Ovary (tissue), 7 donors: ENCODE measurements at regions not wholly inside any gene's neighbourhood (a gene's known extent, or its start where the extent isn't known, plus 50 kb on each side); places are given as distances from the start of the nearest gene placed in this dataset.

Source experiments
- DNase-seq, 5 donors: peaks; one replicate each; pipeline ENCODE4 v3.0.0-alpha.2; 2019 to 2020
- H3K27ac ChIP-seq, 2 donors: fragments of 200-600 bp; one replicate each; pipeline versions ENCODE4 v1.5.1 to v1.8.0; 2019 to 2022
- H3K27me3 ChIP-seq: fragments of 200-600 bp; one replicate; pipeline ENCODE4 v1.8.0; 2022
- H3K36me3 ChIP-seq: fragments of 200-600 bp; sonication (generic); one replicate; pipeline ENCODE4 v1.5.1; 2019
- H3K4me1 ChIP-seq: one replicate; pipeline ENCODE4 v1.8.1; 2013; ENCODE audit warnings: mild to moderate bottlenecking, moderate library complexity; ENCODE audit not compliant: insufficient read depth
- H3K4me3 ChIP-seq: fragments of 200-600 bp; sonication (generic); one replicate; pipeline ENCODE4 v1.5.1; 2017
- H3K9me3 ChIP-seq, 2 donors: fragments of 200-600 bp in 1 of 2; sonication (generic) in 1 of 2; one replicate each; pipeline versions ENCODE4 v1.5.1 to v1.8.1; 2013 to 2019; ENCODE audit warnings: mild to moderate bottlenecking in 1 of 2, moderate library complexity in 1 of 2
- EP300 ChIP-seq: sonication (generic); formaldehyde crosslinking; IDR thresholded peaks from one replicate; pipeline ENCODE4 v1.6.1; 2017; ENCODE audit warnings: antibody characterized with exemption
- POLR2A ChIP-seq: fragments of 450-650 bp; IDR thresholded peaks from one replicate; pipeline ENCODE4 v1.6.1; 2017; ENCODE audit warnings: antibody characterized with exemption, mild to moderate bottlenecking, moderate library complexity
- WGBS, 3 donors: extraction: QIAGEN DNeasy Blood & Tissue Kit in 1 of 3; methylation state at CpG; one replicate each; pipeline versions ENCODE4 v1.1.5 to v1.1.7; 2013 to 2017; 5-methylcytosine and 5-hydroxymethylcytosine counted together
- intact Hi-C, 4 donors: fragments of 100-400 bp; cut with DNase I; formaldehyde crosslinking; loops; one replicate each; pipeline versions ENCODE4 v1.11.0 to v1.15.1; 2022 to 2023
- TF ChIP-seq, protein P1 (sequence below), 3 donors: fragments of 450-650 bp in 2 of 3; fragments of 200-600 bp in 1 of 3; IDR thresholded peaks; one replicate each; pipeline versions ENCODE4 v1.5.1 to v1.8.0; 2016 to 2022; ENCODE audit warnings: antibody characterized with exemption in 3 of 3, mild to moderate bottlenecking in 1 of 3
- donor health status: DM: no; HTN: no; CAD: no; lungs with moderate emphysema.
- donor health status: DM: no; HTN: no; CAD: no.
- donor health status: Bipolar disorder and iron deficiency.
- donor health status: DM: no; HTN: no; CAD: no.
- donor health status: DM: yes; HTN: yes; CAD: no.

DNA sequence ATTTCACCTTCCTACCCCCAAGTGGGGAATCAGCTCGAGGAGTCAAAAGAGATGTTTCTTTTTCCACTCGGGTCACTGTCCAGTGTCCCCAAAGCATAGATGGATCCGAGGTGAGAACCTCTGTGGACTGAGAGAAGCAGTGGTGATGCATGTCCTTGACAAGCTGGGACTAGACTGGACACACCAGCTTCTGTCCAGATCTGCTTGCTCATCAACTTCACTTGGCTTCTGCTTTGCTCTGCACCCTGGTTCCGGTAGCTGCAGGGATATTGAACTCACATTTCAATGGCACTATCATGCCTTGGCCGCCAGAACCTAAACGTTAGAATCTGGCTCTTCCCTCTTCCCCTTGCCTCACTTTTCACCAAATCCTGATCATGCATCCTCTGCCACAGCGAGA is 50.3 kb upstream of the CXCL12 start:
- DNase-seq: no peak
- WGBS, 3 donors: 81 to 87% (median 87%) methylated on average over 7 of the region's 7 CpGs

DNA sequence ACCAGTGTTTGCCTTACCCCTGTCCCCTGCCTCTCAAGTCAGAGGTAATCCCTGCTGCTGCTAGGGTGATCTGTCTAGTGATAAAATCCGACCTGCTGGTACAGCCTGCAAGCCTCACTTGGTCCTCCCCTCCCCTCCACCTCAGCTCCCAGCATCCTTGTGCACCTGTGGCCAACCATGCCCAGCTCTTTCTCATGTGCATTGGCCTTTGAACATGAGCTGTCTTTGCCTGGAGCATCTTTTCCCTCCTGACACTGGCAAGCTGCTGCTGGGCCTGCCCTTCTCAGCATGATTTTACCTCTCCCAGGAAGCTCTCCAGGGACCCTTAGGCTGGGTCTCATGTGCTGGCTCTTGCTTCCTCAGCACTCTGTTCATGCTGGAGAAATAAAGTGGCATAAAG is 51.3 kb upstream of the CXCL12 start:
- intact Hi-C loops: no loop called here
- H3K27me3 ChIP-seq: no peaks in the 10 kb centered on the region
- H3K4me3 ChIP-seq: no peak overlapping the region
- 42 to 69% (median 47%) methylated on average over 1 of the region's 1 CpG for WGBS, 3 donors
- no peaks in the 10 kb centered on the region for H3K36me3 ChIP-seq
- DNase-seq: no peak
- TF ChIP-seq POLR2A (no peak), EP300 (no peak)
- TF ChIP-seq, protein P1, sequence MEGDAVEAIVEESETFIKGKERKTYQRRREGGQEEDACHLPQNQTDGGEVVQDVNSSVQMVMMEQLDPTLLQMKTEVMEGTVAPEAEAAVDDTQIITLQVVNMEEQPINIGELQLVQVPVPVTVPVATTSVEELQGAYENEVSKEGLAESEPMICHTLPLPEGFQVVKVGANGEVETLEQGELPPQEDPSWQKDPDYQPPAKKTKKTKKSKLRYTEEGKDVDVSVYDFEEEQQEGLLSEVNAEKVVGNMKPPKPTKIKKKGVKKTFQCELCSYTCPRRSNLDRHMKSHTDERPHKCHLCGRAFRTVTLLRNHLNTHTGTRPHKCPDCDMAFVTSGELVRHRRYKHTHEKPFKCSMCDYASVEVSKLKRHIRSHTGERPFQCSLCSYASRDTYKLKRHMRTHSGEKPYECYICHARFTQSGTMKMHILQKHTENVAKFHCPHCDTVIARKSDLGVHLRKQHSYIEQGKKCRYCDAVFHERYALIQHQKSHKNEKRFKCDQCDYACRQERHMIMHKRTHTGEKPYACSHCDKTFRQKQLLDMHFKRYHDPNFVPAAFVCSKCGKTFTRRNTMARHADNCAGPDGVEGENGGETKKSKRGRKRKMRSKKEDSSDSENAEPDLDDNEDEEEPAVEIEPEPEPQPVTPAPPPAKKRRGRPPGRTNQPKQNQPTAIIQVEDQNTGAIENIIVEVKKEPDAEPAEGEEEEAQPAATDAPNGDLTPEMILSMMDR (IDR thresholded peaks at IDR 0.05): no peak
- H3K9me3 ChIP-seq: no peaks in the 10 kb centered on the region
- no peaks in the 10 kb centered on the region for H3K4me1 ChIP-seq
- no peak overlapping the region for H3K27ac ChIP-seq

More for the DNA sequence above, 50.3 kb upstream of the CXCL12 start:
- H3K4me1 ChIP-seq: no peaks in the 10 kb centered on the region
- intact Hi-C loops: no loop called here
- H3K9me3 ChIP-seq: no peaks in the 10 kb centered on the region
- TF ChIP-seq POLR2A (no peak), EP300 (no peak)
- TF ChIP-seq, protein P1 (IDR thresholded peaks at IDR 0.05): no peak
- no peaks in the 10 kb centered on the region for H3K27me3 ChIP-seq
- H3K27ac ChIP-seq: no peak overlapping the region
- no peaks in the 10 kb centered on the region for H3K36me3 ChIP-seq
- no peak overlapping the region for H3K4me3 ChIP-seq

DNA sequence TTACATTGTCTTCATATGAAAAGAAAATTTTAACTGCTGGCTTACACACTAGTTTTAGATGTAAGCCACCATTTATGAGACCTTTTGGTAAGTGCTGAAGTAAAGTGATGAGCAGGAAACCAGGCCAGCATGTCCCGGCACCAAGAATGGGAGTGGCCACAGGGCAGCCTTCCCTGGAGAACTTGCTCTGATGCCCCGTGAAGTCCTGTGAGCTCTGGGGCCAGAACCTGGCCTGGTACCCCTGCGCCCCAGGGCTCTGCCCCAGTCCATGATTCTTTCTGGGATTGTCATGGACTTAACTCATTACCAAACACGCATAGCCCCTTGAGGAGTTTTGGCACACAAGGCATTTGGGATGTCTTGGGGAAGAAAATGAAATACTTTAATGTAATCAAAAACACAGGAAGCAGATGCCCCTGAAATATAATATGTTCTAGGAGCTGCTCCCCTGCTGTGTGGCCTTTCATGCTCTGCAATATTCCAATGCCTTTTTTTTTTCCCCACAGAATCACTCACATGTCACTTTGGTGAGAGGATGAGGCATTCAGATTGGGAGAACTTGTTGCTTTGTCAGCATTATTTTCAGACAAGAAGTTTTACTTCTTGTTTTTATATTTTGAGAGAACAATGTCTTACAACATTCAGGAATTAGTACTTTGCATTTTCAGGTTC is 53.1 kb upstream of the CXCL12 start:
- no peak overlapping the region for H3K4me3 ChIP-seq
- H3K4me1 ChIP-seq: no peaks in the 10 kb centered on the region
- H3K27me3 ChIP-seq: no peaks in the 10 kb centered on the region
- intact Hi-C loops: no loop called here
- no peak for TF ChIP-seq POLR2A
- no peak for TF ChIP-seq EP300
- TF ChIP-seq, protein P1 (IDR thresholded peaks at IDR 0.05): no peak
- no peak overlapping the region for H3K27ac ChIP-seq
- WGBS, 3 donors: 82 to 87% (median 86%) methylated on average over 4 of the region's 4 CpGs
- H3K9me3 ChIP-seq: no peaks in the 10 kb centered on the region
- no peak for DNase-seq
- H3K36me3 ChIP-seq: no peaks in the 10 kb centered on the region

- 77 to 97% (median 90%) methylated on average over 8 of the region's 8 CpGs for WGBS, 3 donors
- DNase-seq: no peak
- intact Hi-C loops: no loop called here
- Histone ChIP-seq H3K36me3 (no peaks in the 10 kb centered on the region), H3K4me1 (no peaks in the 10 kb centered on the region), H3K27me3 (no peaks in the 10 kb centered on the region), H3K27ac (no peak overlapping the region), H3K4me3 (no peak overlapping the region), H3K9me3 (no peaks in the 10 kb centered on the region)
- TF ChIP-seq EP300 (no peak), POLR2A (no peak)
- TF ChIP-seq, protein P1 (IDR thresholded peaks at IDR 0.05): no peak
Observed at GRCh38 chr10:44439239-44439957, 54.5 kb upstream of the CXCL12 start.
